OCI-LY1 (cell line): ENCODE measurements at regions not wholly inside any gene's neighbourhood (a gene's known extent, or its start where the extent isn't known, plus 50 kb on each side); places are given as distances from the start of the nearest gene placed in this dataset.

Source experiments
- H2AFZ ChIP-seq: fragments of 200-600 bp; sonication (generic), shearing (Covaris generic); 2 replicates; pipeline ENCODE4 v1.6.0; 2014; ENCODE audit warnings: antibody characterized with exemption, mild to moderate bottlenecking, low read length
- H3F3A ChIP-seq: fragments of 200-600 bp; sonication (generic), shearing (Covaris generic); 2 replicates; pipeline ENCODE4 v1.6.0; 2014; ENCODE audit warnings: mild to moderate bottlenecking, antibody characterized with exemption, low read length, moderate library complexity; ENCODE audit not compliant: insufficient read depth
- H3K27ac ChIP-seq: fragments of 200-600 bp; sonication (generic); 2 replicates; pipeline ENCODE4 v1.5.1; 2014; ENCODE audit warnings: low read length, mixed run types, mild to moderate bottlenecking, low read depth; ENCODE audit not compliant: poor library complexity, severe bottlenecking
- H3K27me3 ChIP-seq: fragments of 200-600 bp; sonication (generic); 2 replicates; pipeline ENCODE4 v1.6.0; 2014; ENCODE audit warnings: antibody characterized with exemption, mild to moderate bottlenecking, low read length, moderate library complexity; ENCODE audit not compliant: insufficient read depth
- H3K36me3 ChIP-seq: fragments of 200-600 bp; sonication (generic); 2 replicates; pipeline ENCODE4 v1.6.1; 2014; ENCODE audit warnings: mild to moderate bottlenecking, antibody characterized with exemption, low read length, moderate library complexity, mixed read lengths; ENCODE audit not compliant: insufficient read depth
- H3K4me1 ChIP-seq: fragments of 200-600 bp; sonication (generic); 2 replicates; pipeline ENCODE4 v1.5.1; 2014; ENCODE audit warnings: mild to moderate bottlenecking, low read length, moderate library complexity; ENCODE audit not compliant: insufficient read depth, severe bottlenecking
- H3K4me2 ChIP-seq: fragments of 200-600 bp; sonication (generic), shearing (Covaris generic); 2 replicates; pipeline ENCODE4 v1.6.1; 2014; ENCODE audit warnings: low read length
- H3K4me3 ChIP-seq: fragments of 200-600 bp; sonication (generic); 2 replicates; pipeline ENCODE4 v1.5.1; 2014; ENCODE audit warnings: low read length, low read depth, mild to moderate bottlenecking, mixed read lengths; ENCODE audit not compliant: poor library complexity, severe bottlenecking
- H3K79me2 ChIP-seq: fragments of 200-600 bp; shearing (Covaris generic); 2 replicates; pipeline ENCODE4 v1.6.1; 2016; ENCODE audit warnings: mixed run types, low read length, mixed read lengths; ENCODE audit not compliant: insufficient read depth
- H3K9ac ChIP-seq: fragments of 200-600 bp; sonication (generic), shearing (Covaris generic); 2 replicates; pipeline ENCODE4 v1.6.1; 2014; ENCODE audit warnings: mild to moderate bottlenecking, low read length, mixed read lengths
- H3K9me2 ChIP-seq: fragments of 200-600 bp; sonication (generic), shearing (Covaris generic); 2 replicates; pipeline ENCODE4 v1.6.1; 2014; ENCODE audit warnings: low read depth, mild to moderate bottlenecking, low read length, mixed read lengths
- H3K9me3 ChIP-seq: fragments of 200-600 bp; shearing (Covaris generic); 2 replicates; pipeline ENCODE4 v1.6.1; 2014; ENCODE audit warnings: low read length, mixed read lengths
- H4K20me1 ChIP-seq: fragments of 200-600 bp; sonication (generic), shearing (Covaris generic); 2 replicates; pipeline ENCODE4 v1.6.0; 2016; ENCODE audit warnings: mild to moderate bottlenecking, low read length; ENCODE audit not compliant: insufficient read depth
- CTCF ChIP-seq: fragments of 200-600 bp; sonication (generic), shearing (Covaris generic); IDR thresholded peaks from 2 replicates; pipeline ENCODE4 v1.5.1; 2017; ENCODE audit warnings: mild to moderate bottlenecking, antibody characterized with exemption, low read length, moderate library complexity, mixed read lengths
- EZH2 ChIP-seq: fragments of 200-600 bp; sonication (generic), shearing (Covaris generic); IDR thresholded peaks from 2 replicates; pipeline ENCODE4 v1.8.0; 2017; ENCODE audit warnings: borderline replicate concordance, mixed run types, mild to moderate bottlenecking, antibody characterized with exemption, low read length, moderate library complexity, mixed read lengths

- Histone ChIP-seq H3K4me3 (no peak overlapping the region), H3K36me3 (no peaks in the 10 kb centered on the region), H3K79me2 (no peaks in the 10 kb centered on the region), H2AFZ (no peak overlapping the region), H4K20me1 (no peaks in the 10 kb centered on the region), H3K4me1 (no peaks in the 10 kb centered on the region), H3K9me3 (peaks cover 6% of the 10 kb centered on the region), H3K4me2 (no peak overlapping the region), H3K27me3 (no peaks in the 10 kb centered on the region), H3K9me2 (no peaks in the 10 kb centered on the region), H3K27ac (no peak overlapping the region), H3K9ac (no peak overlapping the region), H3F3A (no peaks in the 10 kb centered on the region)
- no peak for TF ChIP-seq EZH2
- TF ChIP-seq CTCF, result no peak
Measured at GRCh38 chr3:64375737-64376136, 150.5 kb upstream of the PRICKLE2 start.

- Histone ChIP-seq H3F3A (no peaks in the 10 kb centered on the region), H3K9ac (no peak overlapping the region), H3K4me1 (no peaks in the 10 kb centered on the region), H3K79me2 (no peaks in the 10 kb centered on the region), H2AFZ (no peak overlapping the region), H3K9me2 (no peaks in the 10 kb centered on the region), H3K4me2 (no peak overlapping the region), H3K4me3 (no peak overlapping the region), H3K27me3 (no peaks in the 10 kb centered on the region), H4K20me1 (no peaks in the 10 kb centered on the region), H3K36me3 (no peaks in the 10 kb centered on the region), H3K9me3 (no peaks in the 10 kb centered on the region), H3K27ac (no peak overlapping the region)
- no peak for TF ChIP-seq EZH2
- TF ChIP-seq CTCF, result no peak
Measured at GRCh38 chr3:64369390-64369789, 144.1 kb upstream of the PRICKLE2 start.

- Histone ChIP-seq H3K4me2 (no peak overlapping the region), H3K9me3 (no peaks in the 10 kb centered on the region), H3K36me3 (no peaks in the 10 kb centered on the region), H4K20me1 (no peaks in the 10 kb centered on the region), H3K9ac (no peak overlapping the region), H3K4me1 (no peaks in the 10 kb centered on the region), H3K27ac (no peak overlapping the region), H3K79me2 (no peaks in the 10 kb centered on the region), H3K9me2 (no peaks in the 10 kb centered on the region), H3K4me3 (no peak overlapping the region), H3K27me3 (no peaks in the 10 kb centered on the region), H2AFZ (no peak overlapping the region), H3F3A (no peaks in the 10 kb centered on the region)
- TF ChIP-seq EZH2 (no peak), CTCF (no peak)
Measured at GRCh38 chr3:64368257-64369020, 143.2 kb upstream of the PRICKLE2 start.
